ENCODE measurements at regions not wholly inside any gene's neighbourhood (a gene's known extent, or its start where the extent isn't known, plus 50 kb on each side); places are given as distances from the start of the nearest gene placed in this dataset.

GRCh38 chr4:13763707-13764106 lies 136.2 kb upstream of the BOD1L1 start:
- no peaks in the 10 kb centered on the region for H3K4me1 ChIP-seq (ENCODE audit: control insufficient read depth, insufficient read depth, low read length)
- H3K36me3 ChIP-seq (ENCODE audit: control insufficient read depth, insufficient read depth, low read length, severe bottlenecking), result no peaks in the 10 kb centered on the region
- H3K9ac ChIP-seq (ENCODE audit: low read length), result no peak overlapping the region
- no peak for DNase-seq (ENCODE audit: low read depth)
- H3K4me3 ChIP-seq (ENCODE audit: low read length), result no peak overlapping the region
- no peaks in the 10 kb centered on the region for H3K27me3 ChIP-seq (replicated peaks; ENCODE audit: control insufficient read depth, insufficient read depth, low read length)
- no peaks in the 10 kb centered on the region for H3K9me3 ChIP-seq (ENCODE audit: control insufficient read depth, low read length)

GRCh38 chr4:13765539-13765938 lies 138.0 kb upstream of the BOD1L1 start:
- Histone ChIP-seq H3K9me3 (ENCODE audit: control insufficient read depth, low read length) (peaks cover 4% of the 10 kb centered on the region), H3K9ac (ENCODE audit: low read length) (no peak overlapping the region), H3K36me3 (ENCODE audit: control insufficient read depth, insufficient read depth, low read length, severe bottlenecking) (no peaks in the 10 kb centered on the region), H3K4me1 (ENCODE audit: control insufficient read depth, insufficient read depth, low read length) (no peaks in the 10 kb centered on the region), H3K4me3 (ENCODE audit: low read length) (no peak overlapping the region), H3K27me3 (replicated peaks; ENCODE audit: control insufficient read depth, insufficient read depth, low read length) (no peaks in the 10 kb centered on the region)
- DNase-seq (ENCODE audit: low read depth), result peak; percentile 2

GRCh38 chr4:13766761-13767540 lies 139.4 kb upstream of the BOD1L1 start:
- Histone ChIP-seq H3K4me1 (ENCODE audit: control insufficient read depth, insufficient read depth, low read length) (no peaks in the 10 kb centered on the region), H3K27me3 (replicated peaks; ENCODE audit: control insufficient read depth, insufficient read depth, low read length) (no peaks in the 10 kb centered on the region), H3K9me3 (ENCODE audit: control insufficient read depth, low read length) (peaks cover 6% of the 10 kb centered on the region), H3K4me3 (ENCODE audit: low read length) (no peak overlapping the region), H3K36me3 (ENCODE audit: control insufficient read depth, insufficient read depth, low read length, severe bottlenecking) (no peaks in the 10 kb centered on the region), H3K9ac (ENCODE audit: low read length) (no peak overlapping the region)
- no peak for DNase-seq (ENCODE audit: low read depth)

- no peak overlapping the region for H3K9ac ChIP-seq (ENCODE audit: low read length)
- no peaks in the 10 kb centered on the region for H3K9me3 ChIP-seq (ENCODE audit: control insufficient read depth, low read length)
- H3K4me3 ChIP-seq (ENCODE audit: low read length), result no peak overlapping the region
- H3K4me1 ChIP-seq (ENCODE audit: control insufficient read depth, insufficient read depth, low read length), result no peaks in the 10 kb centered on the region
- no peak for DNase-seq (ENCODE audit: low read depth)
- H3K36me3 ChIP-seq (ENCODE audit: control insufficient read depth, insufficient read depth, low read length, severe bottlenecking), result no peaks in the 10 kb centered on the region
- no peaks in the 10 kb centered on the region for H3K27me3 ChIP-seq (replicated peaks; ENCODE audit: control insufficient read depth, insufficient read depth, low read length)
Observed at GRCh38 chr4:13777341-13777740, 149.8 kb upstream of the BOD1L1 start.

- H3K4me1 ChIP-seq (ENCODE audit: control insufficient read depth, insufficient read depth, low read length), result no peaks in the 10 kb centered on the region
- no peak overlapping the region for H3K4me3 ChIP-seq (ENCODE audit: low read length)
- H3K9ac ChIP-seq (ENCODE audit: low read length), result no peak overlapping the region
- no peaks in the 10 kb centered on the region for H3K36me3 ChIP-seq (ENCODE audit: control insufficient read depth, insufficient read depth, low read length, severe bottlenecking)
- no peak for DNase-seq (ENCODE audit: low read depth)
- H3K27me3 ChIP-seq (replicated peaks; ENCODE audit: control insufficient read depth, insufficient read depth, low read length), result no peaks in the 10 kb centered on the region
- no peaks in the 10 kb centered on the region for H3K9me3 ChIP-seq (ENCODE audit: control insufficient read depth, low read length)
Observed at GRCh38 chr4:13778367-13778766, 150.8 kb upstream of the BOD1L1 start.

- Histone ChIP-seq H3K4me3 (ENCODE audit: low read length) (no peak overlapping the region), H3K4me1 (ENCODE audit: control insufficient read depth, insufficient read depth, low read length) (no peaks in the 10 kb centered on the region), H3K36me3 (ENCODE audit: control insufficient read depth, insufficient read depth, low read length, severe bottlenecking) (no peaks in the 10 kb centered on the region), H3K27me3 (replicated peaks; ENCODE audit: control insufficient read depth, insufficient read depth, low read length) (no peaks in the 10 kb centered on the region), H3K9me3 (ENCODE audit: control insufficient read depth, low read length) (no peaks in the 10 kb centered on the region), H3K9ac (ENCODE audit: low read length) (no peak overlapping the region)
- no peak for DNase-seq (ENCODE audit: low read depth)
Observed at GRCh38 chr4:13782231-13782630, 154.7 kb upstream of the BOD1L1 start.

GRCh38 chr4:13783800-13784411 lies 156.4 kb upstream of the BOD1L1 start:
- Histone ChIP-seq H3K9me3 (ENCODE audit: control insufficient read depth, low read length) (no peaks in the 10 kb centered on the region), H3K9ac (ENCODE audit: low read length) (no peak overlapping the region), H3K27me3 (replicated peaks; ENCODE audit: control insufficient read depth, insufficient read depth, low read length) (no peaks in the 10 kb centered on the region), H3K36me3 (ENCODE audit: control insufficient read depth, insufficient read depth, low read length, severe bottlenecking) (no peaks in the 10 kb centered on the region), H3K4me3 (ENCODE audit: low read length) (no peak overlapping the region), H3K4me1 (ENCODE audit: control insufficient read depth, insufficient read depth, low read length) (no peaks in the 10 kb centered on the region)
- no peak for DNase-seq (ENCODE audit: low read depth)

GRCh38 chr4:13793020-13793710 lies 165.6 kb upstream of the BOD1L1 start:
- no peaks in the 10 kb centered on the region for H3K9me3 ChIP-seq (ENCODE audit: control insufficient read depth, low read length)
- no peaks in the 10 kb centered on the region for H3K27me3 ChIP-seq (replicated peaks; ENCODE audit: control insufficient read depth, insufficient read depth, low read length)
- H3K4me1 ChIP-seq (ENCODE audit: control insufficient read depth, insufficient read depth, low read length), result peaks cover 6% of the 10 kb centered on the region
- H3K36me3 ChIP-seq (ENCODE audit: control insufficient read depth, insufficient read depth, low read length, severe bottlenecking), result no peaks in the 10 kb centered on the region
- DNase-seq (ENCODE audit: low read depth), result no peak
- no peak overlapping the region for H3K9ac ChIP-seq (ENCODE audit: low read length)
- no peak overlapping the region for H3K4me3 ChIP-seq (ENCODE audit: low read length)

GRCh38 chr4:13794819-13795565 lies 167.5 kb upstream of the BOD1L1 start:
- H3K4me1 ChIP-seq (ENCODE audit: control insufficient read depth, insufficient read depth, low read length), result peaks cover 6% of the 10 kb centered on the region
- DNase-seq (ENCODE audit: low read depth), result no peak

GRCh38 chr4:13797061-13797460 lies 169.5 kb upstream of the BOD1L1 start:
- Histone ChIP-seq H3K36me3 (ENCODE audit: control insufficient read depth, insufficient read depth, low read length, severe bottlenecking) (no peaks in the 10 kb centered on the region), H3K4me1 (ENCODE audit: control insufficient read depth, insufficient read depth, low read length) (peaks cover 6% of the 10 kb centered on the region), H3K4me3 (ENCODE audit: low read length) (no peak overlapping the region), H3K9me3 (ENCODE audit: control insufficient read depth, low read length) (no peaks in the 10 kb centered on the region), H3K9ac (ENCODE audit: low read length) (no peak overlapping the region), H3K27me3 (replicated peaks; ENCODE audit: control insufficient read depth, insufficient read depth, low read length) (no peaks in the 10 kb centered on the region)
- no peak for DNase-seq (ENCODE audit: low read depth)

More at GRCh38 chr4:13794819-13795565, 167.5 kb upstream of the BOD1L1 start:
- Histone ChIP-seq H3K4me3 (ENCODE audit: low read length) (no peak overlapping the region), H3K9ac (ENCODE audit: low read length) (no peak overlapping the region), H3K27me3 (replicated peaks; ENCODE audit: control insufficient read depth, insufficient read depth, low read length) (no peaks in the 10 kb centered on the region), H3K9me3 (ENCODE audit: control insufficient read depth, low read length) (no peaks in the 10 kb centered on the region), H3K36me3 (ENCODE audit: control insufficient read depth, insufficient read depth, low read length, severe bottlenecking) (no peaks in the 10 kb centered on the region)

GRCh38 chr4:13815231-13815630 lies 187.7 kb upstream of the BOD1L1 start:
- DNase-seq (ENCODE audit: low read depth), result no peak
- Histone ChIP-seq H3K4me3 (ENCODE audit: low read length) (no peak overlapping the region), H3K4me1 (ENCODE audit: control insufficient read depth, insufficient read depth, low read length) (no peaks in the 10 kb centered on the region), H3K9ac (ENCODE audit: low read length) (no peak overlapping the region), H3K36me3 (ENCODE audit: control insufficient read depth, insufficient read depth, low read length, severe bottlenecking) (no peaks in the 10 kb centered on the region), H3K27me3 (replicated peaks; ENCODE audit: control insufficient read depth, insufficient read depth, low read length) (no peaks in the 10 kb centered on the region), H3K9me3 (ENCODE audit: control insufficient read depth, low read length) (no peaks in the 10 kb centered on the region)
